ENCODE measurements at regions not wholly inside any gene's neighbourhood (a gene's known extent, or its start where the extent isn't known, plus 50 kb on each side); places are given as distances from the start of the nearest gene placed in this dataset.

- no peak for TF ChIP-seq CTCF (IDR thresholded peaks at IDR 0.05)
- TF ChIP-seq POLR2AphosphoS5 (IDR thresholded peaks at IDR 0.05): no peak
- no peak for TF ChIP-seq POLR2A (IDR thresholded peaks at IDR 0.05)
- TF ChIP-seq EP300 (IDR thresholded peaks at IDR 0.05): no peak
- H3K27ac ChIP-seq: no peak overlapping the region
- H3K4me3 ChIP-seq: no peak overlapping the region
- peaks cover 0 to 7% (median 0%) of the 10 kb centered on the region in 3 donors for H3K4me1 ChIP-seq
- WGBS, 2 donors (ENCODE audit: low coverage in 1 of 2): 46% methylated on average over 3 of the region's 5 CpGs; no CpG with 5 or more reads in 1 of the 2 donors
- H3K27me3 ChIP-seq: peaks cover 10% of the 10 kb centered on the region
- H3K9me3 ChIP-seq: no peaks in the 10 kb centered on the region
- no peaks in the 10 kb centered on the region for H3K36me3 ChIP-seq
- no peak for ATAC-seq
These were observed 235.2 kb upstream of the B3GAT1 start for GRCh38 chr11:134647066-134647743.

- peaks cover 0 to 7% (median 0%) of the 10 kb centered on the region in 3 donors for H3K4me1 ChIP-seq
- TF ChIP-seq EP300 (IDR thresholded peaks at IDR 0.05) (no peak), POLR2A (IDR thresholded peaks at IDR 0.05) (no peak), POLR2AphosphoS5 (IDR thresholded peaks at IDR 0.05) (no peak), CTCF (IDR thresholded peaks at IDR 0.05) (no peak)
These were observed 234.5 kb upstream of the B3GAT1 start for GRCh38 chr11:134646561-134646960.

GRCh38 chr11:134645576-134645975 lies 233.5 kb upstream of the B3GAT1 start:
- H3K4me3 ChIP-seq: no peak overlapping the region
- no peaks in the 10 kb centered on the region for H3K36me3 ChIP-seq
- ATAC-seq: no peak
- TF ChIP-seq POLR2AphosphoS5 (IDR thresholded peaks at IDR 0.05): no peak
- TF ChIP-seq CTCF (IDR thresholded peaks at IDR 0.05): no peak
- TF ChIP-seq POLR2A (IDR thresholded peaks at IDR 0.05): no peak
- no peak for TF ChIP-seq EP300 (IDR thresholded peaks at IDR 0.05)
- peaks cover 26% of the 10 kb centered on the region for H3K27me3 ChIP-seq
- WGBS, 2 donors (ENCODE audit: low coverage in 1 of 2): 88 to 100% methylated on average over 1 to 4 of the region's 5 CpGs
- H3K9me3 ChIP-seq: no peaks in the 10 kb centered on the region
- no peak overlapping the region for H3K27ac ChIP-seq
- H3K4me1 ChIP-seq: peaks cover 0 to 7% (median 0%) of the 10 kb centered on the region in 3 donors

More at GRCh38 chr11:134646561-134646960, 234.5 kb upstream of the B3GAT1 start:
- Histone ChIP-seq H3K36me3 (no peaks in the 10 kb centered on the region), H3K27me3 (peaks cover 16% of the 10 kb centered on the region), H3K27ac (no peak overlapping the region), H3K9me3 (no peaks in the 10 kb centered on the region), H3K4me3 (no peak overlapping the region)
- no peak for ATAC-seq

- Histone ChIP-seq H3K36me3 (no peaks in the 10 kb centered on the region), H3K27me3 (peaks cover 33% of the 10 kb centered on the region), H3K27ac (no peak overlapping the region), H3K9me3 (no peaks in the 10 kb centered on the region), H3K4me1 (peaks cover 0 to 7% (median 0%) of the 10 kb centered on the region in 3 donors), H3K4me3 (no peak overlapping the region)
- 55 to 67% methylated on average over 7 to 17 of the region's 20 CpGs for WGBS, 2 donors (ENCODE audit: low coverage in 1 of 2)
- no peak for ATAC-seq
- TF ChIP-seq POLR2A (IDR thresholded peaks at IDR 0.05): no peak
- no peak for TF ChIP-seq POLR2AphosphoS5 (IDR thresholded peaks at IDR 0.05)
- TF ChIP-seq CTCF (IDR thresholded peaks at IDR 0.05): no peak
- no peak for TF ChIP-seq EP300 (IDR thresholded peaks at IDR 0.05)
These were observed 232.7 kb upstream of the B3GAT1 start for GRCh38 chr11:134644476-134645456.
